Mammary epithelial cell (primary cell): ENCODE measurements at regions not wholly inside any gene's neighbourhood (a gene's known extent, or its start where the extent isn't known, plus 50 kb on each side); places are given as distances from the start of the nearest gene placed in this dataset.

Experiments
- EZH2 ChIP-seq: IDR thresholded peaks from 2 replicates; pipeline ENCODE4 v1.6.1; 2012; ENCODE audit warnings: low read length, inconsistent platforms, borderline replicate concordance
- TF ChIP-seq, protein P1 (sequence below), 2 donors: IDR thresholded peaks in 1 of 2; conservative IDR thresholded peaks in 1 of 2; 2 replicates each; pipeline ENCODE4 v1.5.1; 2011 to 2012; ENCODE audit warnings: inconsistent platforms in 2 of 2, low read length in 2 of 2, mild to moderate bottlenecking in 2 of 2, control low read depth in 1 of 2, low read depth in 1 of 2; ENCODE audit not compliant: insufficient read depth in 1 of 2; ENCODE audit errors: extremely low read depth in 1 of 2

DNA sequence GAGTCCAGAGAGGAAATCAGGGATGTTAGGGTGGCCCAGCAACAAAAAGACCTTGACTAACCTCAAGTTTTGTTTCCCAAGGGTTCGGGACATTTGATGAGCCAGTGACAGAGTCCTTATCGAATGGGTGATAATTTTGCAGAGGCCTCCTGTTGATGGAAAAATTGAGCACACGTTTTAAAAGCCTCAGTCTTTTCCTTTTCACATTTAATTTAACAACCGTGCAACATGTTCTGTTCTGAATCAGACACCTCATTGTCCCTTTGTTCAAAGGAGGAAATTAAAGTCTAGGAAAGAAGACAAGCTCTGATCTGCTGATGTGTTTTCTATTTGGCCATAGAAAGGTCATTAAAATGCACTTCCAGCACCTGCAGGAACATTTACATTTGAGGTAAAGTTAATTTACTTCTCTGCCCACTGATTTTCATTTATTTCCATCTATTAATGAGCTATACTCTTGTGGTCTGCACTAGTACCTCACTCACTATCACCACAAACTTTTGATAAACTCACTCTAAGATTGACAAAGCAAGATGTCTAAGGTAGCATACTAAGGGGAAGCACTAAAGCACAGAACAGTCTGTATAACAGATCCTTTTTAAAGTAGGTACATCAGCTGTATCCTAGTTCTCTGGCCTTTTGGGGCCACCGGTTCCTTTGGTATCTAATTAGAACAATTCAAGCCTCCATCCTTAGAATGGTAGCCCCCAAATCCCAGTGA is 147.0 kb downstream of the RPAP3 start:
- TF ChIP-seq, protein P1, sequence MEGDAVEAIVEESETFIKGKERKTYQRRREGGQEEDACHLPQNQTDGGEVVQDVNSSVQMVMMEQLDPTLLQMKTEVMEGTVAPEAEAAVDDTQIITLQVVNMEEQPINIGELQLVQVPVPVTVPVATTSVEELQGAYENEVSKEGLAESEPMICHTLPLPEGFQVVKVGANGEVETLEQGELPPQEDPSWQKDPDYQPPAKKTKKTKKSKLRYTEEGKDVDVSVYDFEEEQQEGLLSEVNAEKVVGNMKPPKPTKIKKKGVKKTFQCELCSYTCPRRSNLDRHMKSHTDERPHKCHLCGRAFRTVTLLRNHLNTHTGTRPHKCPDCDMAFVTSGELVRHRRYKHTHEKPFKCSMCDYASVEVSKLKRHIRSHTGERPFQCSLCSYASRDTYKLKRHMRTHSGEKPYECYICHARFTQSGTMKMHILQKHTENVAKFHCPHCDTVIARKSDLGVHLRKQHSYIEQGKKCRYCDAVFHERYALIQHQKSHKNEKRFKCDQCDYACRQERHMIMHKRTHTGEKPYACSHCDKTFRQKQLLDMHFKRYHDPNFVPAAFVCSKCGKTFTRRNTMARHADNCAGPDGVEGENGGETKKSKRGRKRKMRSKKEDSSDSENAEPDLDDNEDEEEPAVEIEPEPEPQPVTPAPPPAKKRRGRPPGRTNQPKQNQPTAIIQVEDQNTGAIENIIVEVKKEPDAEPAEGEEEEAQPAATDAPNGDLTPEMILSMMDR (conservative IDR thresholded peaks at IDR 0.05 in 1 of 2, IDR thresholded peaks at IDR 0.05 in 1 of 2; ENCODE audit: extremely low read depth in 1 of 2, insufficient read depth in 1 of 2, low read depth in 1 of 2, low read length in 2 of 2) = no peak
- TF ChIP-seq EZH2 = no peak
